ENCODE measurements at regions not wholly inside any gene's neighbourhood (a gene's known extent, or its start where the extent isn't known, plus 50 kb on each side); places are given as distances from the start of the nearest gene placed in this dataset.

GRCh38 chr7:26587536-26587935 is 276.9 kb downstream of the SKAP2 start:
- WGBS (ENCODE audit: insufficient coverage) = 37% methylated on average over 6 of the region's 10 CpGs
- Histone ChIP-seq H3K27me3 (replicated peaks in 1 of 4; ENCODE audit: control extremely low read depth in 1 of 4, control insufficient read depth in 3 of 4, insufficient read depth in 4 of 4, low read length in 3 of 4) (peaks cover 0 to 8% (median 1%) of the 10 kb centered on the region in 4 experiments), H3K4me2 (replicated peaks; ENCODE audit: low read depth, low read length, poor library complexity, severe bottlenecking) (peak overlapping the region; percentile 32), H4K20me1 (ENCODE audit: control insufficient read depth, insufficient read depth, low read length, poor library complexity, severe bottlenecking) (no peaks in the 10 kb centered on the region), H3K9ac (ENCODE audit: low read length) (no peak overlapping the region), H3K4me3 (ENCODE audit: control extremely low read depth in 1 of 5, extremely low read depth in 1 of 5, insufficient read depth in 1 of 5, low read depth in 2 of 5, low read length in 4 of 5) (no peak overlapping the region), H3K36me3 (replicated peaks in 1 of 2; ENCODE audit: control extremely low read depth in 1 of 2, control insufficient read depth in 1 of 2, extremely low read depth in 1 of 2, insufficient read depth in 2 of 2, low read length in 1 of 2) (no peaks in the 10 kb centered on the region), H3K4me1 (ENCODE audit: control insufficient read depth in 2 of 2, insufficient read depth in 2 of 2, low read length in 2 of 2) (peaks cover 9 to 10% of the 10 kb centered on the region in 2 donors), H3K9me3 (ENCODE audit: control extremely low read depth in 1 of 3, control insufficient read depth in 2 of 3, insufficient read depth in 1 of 3, low read length in 2 of 3) (no peaks in the 10 kb centered on the region), H3K27ac (ENCODE audit: low read length in 2 of 2) (no peak overlapping the region), H2AFZ (ENCODE audit: insufficient read depth, low read depth, low read length, poor library complexity, severe bottlenecking) (no peak overlapping the region), H3K79me2 (ENCODE audit: control insufficient read depth, insufficient read depth, low read length) (no peaks in the 10 kb centered on the region)
- ChIA-PET POLR2A (no interaction called here), CTCF (no interaction called here)
- intact Hi-C loops (cut with micrococcal nuclease) = no loop called here
- TF ChIP-seq CTCF (IDR thresholded peaks at IDR 0.05) = no peak
- TF ChIP-seq EZH2 (IDR thresholded peaks at IDR 0.05; ENCODE audit: borderline replicate concordance, insufficient read depth, low read depth, low read length, poor library complexity, severe bottlenecking) = no peak
- Mint-ChIP-seq H3K4me1 (peaks cover 7% of the 10 kb centered on the region), H3K9me3 (ENCODE audit: insufficient read depth) (no peaks in the 10 kb centered on the region), H3K27ac (no peak overlapping the region), H3K27me3 (peaks cover 15% of the 10 kb centered on the region), H3K4me3 (no peak overlapping the region)
- no peak for DNase-seq
- no peak for ATAC-seq (ENCODE audit: low read depth)

- H3K4me2 ChIP-seq (replicated peaks; ENCODE audit: low read depth, low read length, poor library complexity, severe bottlenecking) = no peak overlapping the region
- H3K27ac ChIP-seq (ENCODE audit: low read length in 2 of 2) = no peak overlapping the region
- ChIA-PET POLR2A (no interaction called here), CTCF (no interaction called here)
- no peaks in the 10 kb centered on the region for H3K79me2 ChIP-seq (ENCODE audit: control insufficient read depth, insufficient read depth, low read length)
- no peak overlapping the region for H3K9ac ChIP-seq (ENCODE audit: low read length)
- no peak overlapping the region for H2AFZ ChIP-seq (ENCODE audit: insufficient read depth, low read depth, low read length, poor library complexity, severe bottlenecking)
- no peaks in the 10 kb centered on the region for H3K9me3 Mint-ChIP-seq (ENCODE audit: insufficient read depth)
- no peaks in the 10 kb centered on the region for H4K20me1 ChIP-seq (ENCODE audit: control insufficient read depth, insufficient read depth, low read length, poor library complexity, severe bottlenecking)
- H3K4me3 Mint-ChIP-seq = no peak overlapping the region
- intact Hi-C loops (cut with micrococcal nuclease) = no loop called here
- H3K27ac Mint-ChIP-seq = no peak overlapping the region
- H3K36me3 ChIP-seq (replicated peaks in 1 of 2; ENCODE audit: control extremely low read depth in 1 of 2, control insufficient read depth in 1 of 2, extremely low read depth in 1 of 2, insufficient read depth in 2 of 2, low read length in 1 of 2) = no peaks in the 10 kb centered on the region
- H3K27me3 Mint-ChIP-seq = peaks cover 15% of the 10 kb centered on the region
- DNase-seq (no peak), ATAC-seq (ENCODE audit: low read depth) (no peak)
- H3K4me1 Mint-ChIP-seq = peaks cover 7% of the 10 kb centered on the region
- peaks cover 9 to 10% of the 10 kb centered on the region in 2 donors for H3K4me1 ChIP-seq (ENCODE audit: control insufficient read depth in 2 of 2, insufficient read depth in 2 of 2, low read length in 2 of 2)
- 55% methylated on average over 1 of the region's 1 CpG for WGBS (ENCODE audit: insufficient coverage)
- no peak overlapping the region for H3K4me3 ChIP-seq (ENCODE audit: control extremely low read depth in 1 of 5, extremely low read depth in 1 of 5, insufficient read depth in 1 of 5, low read depth in 2 of 5, low read length in 4 of 5)
- H3K9me3 ChIP-seq (ENCODE audit: control extremely low read depth in 1 of 3, control insufficient read depth in 2 of 3, insufficient read depth in 1 of 3, low read length in 2 of 3) = no peaks in the 10 kb centered on the region
- H3K27me3 ChIP-seq (replicated peaks in 1 of 4; ENCODE audit: control extremely low read depth in 1 of 4, control insufficient read depth in 3 of 4, insufficient read depth in 4 of 4, low read length in 3 of 4) = peaks cover 0 to 8% (median 1%) of the 10 kb centered on the region in 4 experiments
- TF ChIP-seq EZH2 (IDR thresholded peaks at IDR 0.05; ENCODE audit: borderline replicate concordance, insufficient read depth, low read depth, low read length, poor library complexity, severe bottlenecking) = no peak
- TF ChIP-seq CTCF (IDR thresholded peaks at IDR 0.05) = no peak
Measured at GRCh38 chr7:26588511-26588910, 275.9 kb downstream of the SKAP2 start.

Measured in B cell (primary cell).